ENCODE measurements at regions not wholly inside any gene's neighbourhood (a gene's known extent, or its start where the extent isn't known, plus 50 kb on each side); places are given as distances from the start of the nearest gene placed in this dataset.
"Not testable (repeated sequence)": the region's sequence is repeated elsewhere in the genome, so short reads cannot be mapped to it uniquely, and the experiment has no call there.

GRCh38 chr18:73153271-73153670 is 285.5 kb upstream of the NETO1 start:
- no peak for DNase-seq

- no peak for DNase-seq
Observed at GRCh38 chr18:73151086-73151485, 283.3 kb upstream of the NETO1 start.

GRCh38 chr18:73150199-73150598 is 282.4 kb upstream of the NETO1 start:
- DNase-seq = no peak

- DNase-seq = no peak
Observed at GRCh38 chr18:73147590-73147989, 279.8 kb upstream of the NETO1 start.

- no peak for DNase-seq
Observed at GRCh38 chr18:73144030-73144429, 276.2 kb upstream of the NETO1 start.

GRCh38 chr18:73136134-73136533 is 268.3 kb upstream of the NETO1 start:
- DNase-seq = no peak

- no peak for DNase-seq
Observed at GRCh38 chr18:73124175-73124574, 256.4 kb upstream of the NETO1 start.

- DNase-seq = no peak
Observed at GRCh38 chr18:73121207-73121606, 253.4 kb upstream of the NETO1 start.

GRCh38 chr18:73120626-73121025 is 252.8 kb upstream of the NETO1 start:
- DNase-seq = no peak

GRCh38 chr18:73119574-73119973 is 251.8 kb upstream of the NETO1 start:
- no peak for DNase-seq

GRCh38 chr18:73118121-73118816 is 250.5 kb upstream of the NETO1 start:
- DNase-seq = no peak

GRCh38 chr18:73110307-73110706 is 242.5 kb upstream of the NETO1 start:
- DNase-seq = no peak

GRCh38 chr18:73101977-73102376 is 234.2 kb upstream of the NETO1 start:
- DNase-seq = no peak

GRCh38 chr18:73101491-73101890 is 233.7 kb upstream of the NETO1 start:
- not testable (repeated sequence) for DNase-seq

GRCh38 chr18:73099759-73100158 is 232.0 kb upstream of the NETO1 start:
- no peak for DNase-seq

- no peak for DNase-seq
Observed at GRCh38 chr18:73093687-73094250, 226.0 kb upstream of the NETO1 start.

GRCh38 chr18:73088445-73088844 is 220.7 kb upstream of the NETO1 start:
- DNase-seq = no peak

GRCh38 chr18:73087282-73087977 is 219.6 kb upstream of the NETO1 start:
- DNase-seq = no peak

- no peak for DNase-seq
Observed at GRCh38 chr18:73079920-73080319, 212.1 kb upstream of the NETO1 start.

GRCh38 chr18:73060666-73061288 is 193.0 kb upstream of the NETO1 start:
- DNase-seq = no peak

- no peak for DNase-seq
Observed at GRCh38 chr18:73059280-73059679, 191.5 kb upstream of the NETO1 start.

- DNase-seq = no peak
Observed at GRCh38 chr18:73047688-73048087, 179.9 kb upstream of the NETO1 start.

GRCh38 chr18:73045037-73045436 is 177.2 kb upstream of the NETO1 start:
- DNase-seq = no peak

GRCh38 chr18:73043611-73044010 is 175.8 kb upstream of the NETO1 start:
- no peak for DNase-seq

All from femur (tissue), 1 donor.